ENCODE measurements at regions not wholly inside any gene's neighbourhood (a gene's known extent, or its start where the extent isn't known, plus 50 kb on each side); places are given as distances from the start of the nearest gene placed in this dataset.
A peak's percentile ranks its signal among the peaks of the same experiment; 100 is the strongest.

DNA sequence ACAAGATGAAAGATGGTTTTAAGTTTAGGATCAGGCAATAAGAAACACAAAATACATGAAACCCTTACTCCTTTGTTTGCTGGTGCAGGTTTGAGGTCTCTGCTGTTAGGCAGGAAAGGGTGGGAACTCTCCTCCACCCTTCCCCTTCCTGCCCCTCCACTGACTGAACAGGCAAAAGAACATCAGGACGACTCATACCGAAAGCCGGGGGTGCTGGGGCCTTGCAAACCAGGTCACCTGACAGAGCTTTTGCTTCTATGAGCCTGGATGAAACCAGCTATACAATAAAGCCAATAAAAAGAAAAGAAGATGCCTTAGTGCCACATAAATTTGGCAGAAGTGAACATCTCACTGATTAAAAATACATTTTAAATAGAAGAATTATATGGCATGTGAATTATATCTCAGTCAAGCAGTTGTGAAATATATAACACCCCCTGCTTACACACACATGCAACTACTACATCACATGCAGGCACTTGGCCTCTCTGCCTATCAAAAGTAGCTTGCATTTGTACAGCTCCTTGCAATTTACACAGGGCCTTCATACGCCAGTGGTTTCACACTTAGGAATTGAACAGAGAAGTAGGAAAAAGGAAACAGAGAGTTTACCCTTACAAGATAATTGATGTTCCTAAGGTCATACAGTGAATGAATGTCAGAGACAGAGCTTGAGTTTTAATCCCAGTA, 215.1 kb upstream of the TRIB2 start:
- Mint-ChIP-seq H3K4me3 (peak overlapping the region; percentile 61 to 62), H3K9me3 (peaks cover 0 to 2% of the 10 kb centered on the region in 2 donors), H3K27me3 (ENCODE audit: low read depth) (peaks cover 9% of the 10 kb centered on the region), H3K36me3 (ENCODE audit: insufficient read depth in 2 of 2) (no peaks in the 10 kb centered on the region), H3K27ac (peak overlapping the region; percentile 54), H3K4me1 (ENCODE audit: low read depth) (peaks cover 90% of the 10 kb centered on the region)
- peak; percentile 77 to 79 for DNase-seq
- peak; percentile 75 to 79 for ATAC-seq (replicated peaks in 1 of 2)

DNA sequence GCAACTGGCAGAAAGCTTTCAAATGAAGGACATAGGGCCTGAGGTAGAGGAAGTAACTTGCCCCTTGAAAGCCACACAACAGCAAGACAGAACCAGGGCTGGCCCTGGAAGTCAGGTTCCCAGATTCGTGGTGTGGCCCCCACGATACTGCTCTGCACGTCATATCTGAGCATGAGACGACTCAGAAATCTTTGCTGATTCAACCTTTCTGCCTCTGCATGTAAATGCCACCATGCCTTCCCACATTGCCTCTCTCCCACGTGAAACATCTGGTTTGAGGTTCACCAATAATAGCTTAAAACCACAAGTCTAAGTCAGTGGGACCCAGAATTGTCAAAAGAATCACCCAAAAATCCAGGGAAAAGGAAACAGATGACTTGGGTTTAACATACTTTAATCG, 214.0 kb upstream of the TRIB2 start:
- Mint-ChIP-seq H3K36me3 (ENCODE audit: insufficient read depth in 2 of 2) (no peaks in the 10 kb centered on the region), H3K4me1 (ENCODE audit: low read depth) (peaks cover 96% of the 10 kb centered on the region), H3K9me3 (peaks cover 0 to 2% of the 10 kb centered on the region in 2 donors), H3K27me3 (ENCODE audit: low read depth) (peaks cover 9% of the 10 kb centered on the region), H3K27ac (peak overlapping the region; percentile 9), H3K4me3 (peak overlapping the region; percentile 41 to 51)
- DNase-seq (peak; percentile 53 to 60), ATAC-seq (replicated peaks in 1 of 2) (peak; percentile 49 to 54)

DNA sequence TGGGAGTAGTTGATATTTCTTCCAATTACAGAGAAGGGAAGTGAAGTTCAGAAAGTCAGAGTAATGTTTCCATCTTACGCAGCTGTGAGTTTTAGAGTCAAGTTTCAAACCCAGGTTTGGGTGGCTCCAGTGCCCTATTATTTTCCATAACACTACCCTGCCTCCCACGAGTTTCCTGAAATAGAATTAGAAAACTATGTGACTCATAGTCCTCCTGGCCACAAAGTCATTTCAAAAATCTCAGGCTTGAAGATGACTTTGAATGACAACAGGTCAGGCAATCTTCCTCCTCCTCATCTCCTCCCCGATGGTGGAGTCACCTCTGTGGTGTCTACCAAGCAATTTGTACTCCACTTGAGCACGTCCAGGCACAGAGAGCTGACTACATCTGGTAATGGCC, 212.3 kb upstream of the TRIB2 start:
- no peaks in the 10 kb centered on the region for H3K36me3 Mint-ChIP-seq (ENCODE audit: insufficient read depth in 2 of 2)
- peak; percentile 42 to 60 for DNase-seq
- peak overlapping the region; percentile 36 to 54 for H3K4me3 Mint-ChIP-seq
- peaks cover 90% of the 10 kb centered on the region for H3K4me1 Mint-ChIP-seq (ENCODE audit: low read depth)
- peaks cover 2 to 3% of the 10 kb centered on the region in 2 donors for H3K9me3 Mint-ChIP-seq
- H3K27me3 Mint-ChIP-seq (ENCODE audit: low read depth), result peaks cover 9% of the 10 kb centered on the region
- no peak overlapping the region for H3K27ac Mint-ChIP-seq
- ATAC-seq (replicated peaks in 1 of 2), result peak; percentile 64 to 68

DNA sequence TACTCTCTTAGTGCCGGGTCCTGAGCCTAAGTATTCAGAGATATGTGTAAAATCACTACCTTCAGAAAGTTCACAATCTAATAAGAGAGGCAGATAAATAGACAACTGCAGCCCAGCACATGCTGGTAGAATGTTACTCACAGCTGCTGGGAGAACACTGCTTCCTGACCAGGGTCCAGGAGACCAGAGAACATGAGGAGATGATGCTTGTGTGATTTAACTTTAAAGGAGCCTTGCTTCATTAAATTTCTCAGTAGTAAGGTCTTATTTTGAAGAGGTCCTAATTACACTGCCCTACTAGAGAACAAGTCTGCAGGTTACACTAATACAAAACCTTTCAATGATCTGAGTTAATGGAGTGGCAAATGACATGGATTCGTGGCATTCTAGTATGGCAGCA, 209.9 kb upstream of the TRIB2 start:
- H3K4me1 Mint-ChIP-seq (ENCODE audit: low read depth), result peaks cover 67% of the 10 kb centered on the region
- peak overlapping the region; percentile 16 to 36 for H3K4me3 Mint-ChIP-seq
- H3K9me3 Mint-ChIP-seq, result peaks cover 2 to 3% of the 10 kb centered on the region in 2 donors
- H3K36me3 Mint-ChIP-seq (ENCODE audit: insufficient read depth in 2 of 2), result peaks cover under 1 to 2% of the 10 kb centered on the region in 2 donors
- ATAC-seq (replicated peaks in 1 of 2) (no peak), DNase-seq (no peak)
- peaks cover 9% of the 10 kb centered on the region for H3K27me3 Mint-ChIP-seq (ENCODE audit: low read depth)
- H3K27ac Mint-ChIP-seq, result no peak overlapping the region

DNA sequence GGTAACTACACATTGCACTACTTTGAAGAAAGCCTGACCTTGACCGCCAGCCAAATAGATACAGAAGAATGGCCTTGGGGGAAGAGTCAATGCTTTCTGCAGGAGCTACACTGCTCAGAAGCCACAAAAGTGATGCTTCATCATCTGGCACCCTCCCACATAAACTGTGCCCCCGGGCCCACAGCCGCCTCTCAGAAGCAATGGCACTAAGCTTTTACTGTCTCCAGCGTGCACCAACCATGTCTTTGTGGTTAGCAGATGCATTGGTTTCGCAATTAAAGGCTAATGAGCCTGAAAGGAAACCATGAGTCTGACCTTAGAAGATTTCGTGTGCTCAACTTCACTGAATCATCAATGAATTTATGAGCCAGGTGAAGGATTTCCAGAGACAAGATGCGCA, 209.4 kb upstream of the TRIB2 start:
- H3K4me1 Mint-ChIP-seq (ENCODE audit: low read depth), result peaks cover 63% of the 10 kb centered on the region
- peak; percentile 73 to 82 for DNase-seq
- H3K27me3 Mint-ChIP-seq (ENCODE audit: low read depth), result peaks cover 9% of the 10 kb centered on the region
- peaks cover 2% of the 10 kb centered on the region in 2 donors for H3K36me3 Mint-ChIP-seq (ENCODE audit: insufficient read depth in 2 of 2)
- peak overlapping the region; percentile 55 for H3K27ac Mint-ChIP-seq
- H3K4me3 Mint-ChIP-seq, result peak overlapping the region; percentile 18 to 36
- peaks cover 3 to 4% of the 10 kb centered on the region in 2 donors for H3K9me3 Mint-ChIP-seq
- peak; percentile 84 to 88 for ATAC-seq (replicated peaks in 1 of 2)

DNA sequence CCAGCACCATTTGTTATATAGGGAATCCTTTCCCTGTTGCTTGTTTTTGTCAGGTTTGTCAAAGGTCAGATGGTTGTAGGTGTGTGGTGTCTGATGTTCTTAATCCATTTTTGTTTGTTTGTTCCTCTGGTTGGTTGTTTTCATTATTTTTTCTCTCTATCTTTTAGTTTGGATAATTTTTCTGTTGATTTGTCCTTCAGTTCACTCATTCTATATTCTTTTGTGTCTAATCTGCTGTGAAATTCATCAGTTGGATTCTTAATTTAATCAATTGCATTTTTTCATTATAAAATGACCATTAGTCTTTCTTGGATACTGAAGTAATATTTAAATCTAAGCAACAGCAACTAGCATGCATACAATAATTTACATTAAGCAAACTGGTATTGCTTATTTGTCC, 206.7 kb upstream of the TRIB2 start:
- Mint-ChIP-seq H3K27ac (no peak overlapping the region), H3K4me1 (ENCODE audit: low read depth) (peaks cover 54% of the 10 kb centered on the region), H3K4me3 (no peak overlapping the region), H3K36me3 (ENCODE audit: insufficient read depth in 2 of 2) (peaks cover 2% of the 10 kb centered on the region in 2 donors), H3K27me3 (ENCODE audit: low read depth) (peaks cover 3% of the 10 kb centered on the region), H3K9me3 (peaks cover 2 to 3% of the 10 kb centered on the region in 2 donors)
- ATAC-seq (replicated peaks in 1 of 2) (no peak), DNase-seq (no peak)

DNA sequence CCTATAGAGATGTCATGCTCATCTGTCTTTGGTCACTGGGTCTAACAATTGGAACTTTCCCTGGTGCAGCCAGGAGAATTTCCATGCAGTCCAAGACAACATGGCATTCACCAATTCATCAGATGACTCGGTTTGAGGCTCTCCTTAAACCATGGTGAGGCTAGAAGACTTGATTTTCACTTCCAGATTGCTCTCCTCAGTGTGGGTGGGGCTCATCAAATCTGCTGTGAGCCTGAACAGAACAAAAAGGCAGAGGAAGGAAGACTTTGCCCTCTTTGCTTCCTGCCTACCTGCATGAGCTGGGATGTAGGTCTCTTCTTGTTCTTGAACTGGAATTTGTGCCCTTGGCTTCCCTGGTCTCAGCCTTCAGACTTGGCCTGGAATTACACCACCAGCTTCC, 203.4 kb upstream of the TRIB2 start:
- Mint-ChIP-seq H3K4me3 (no peak overlapping the region), H3K27me3 (ENCODE audit: low read depth) (no peaks in the 10 kb centered on the region), H3K4me1 (ENCODE audit: low read depth) (peaks cover 35% of the 10 kb centered on the region), H3K27ac (no peak overlapping the region), H3K9me3 (peaks cover 3 to 4% of the 10 kb centered on the region in 2 donors), H3K36me3 (ENCODE audit: insufficient read depth in 2 of 2) (peaks cover 2% of the 10 kb centered on the region in 2 donors)
- no peak for DNase-seq
- ATAC-seq (replicated peaks in 1 of 2), result no peak

DNA sequence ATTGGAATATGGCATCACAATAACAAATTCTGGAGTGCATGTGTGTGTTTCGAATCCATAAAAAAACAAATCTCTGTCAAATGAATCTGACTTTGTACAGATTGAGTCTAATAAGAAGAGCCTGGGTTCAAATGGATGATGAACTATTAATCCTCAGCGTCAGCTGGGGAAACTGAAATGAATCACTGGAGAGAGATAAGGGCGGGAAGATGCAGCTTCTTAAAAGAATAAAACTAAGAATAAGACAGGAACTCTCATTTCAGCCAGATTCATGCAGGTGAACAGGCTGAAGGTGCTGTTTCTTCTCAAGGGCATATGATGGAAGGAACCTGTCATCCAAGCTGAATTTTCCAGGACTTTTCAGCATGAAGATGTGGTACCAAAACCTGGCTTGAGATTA, 202.6 kb upstream of the TRIB2 start:
- DNase-seq (no peak), ATAC-seq (replicated peaks in 1 of 2) (peak in 1 of 2 donors; percentile 33)
- Mint-ChIP-seq H3K4me1 (ENCODE audit: low read depth) (peaks cover 33% of the 10 kb centered on the region), H3K27ac (peak overlapping the region; percentile 54), H3K36me3 (ENCODE audit: insufficient read depth in 2 of 2) (peaks cover 2% of the 10 kb centered on the region in 2 donors), H3K4me3 (peak overlapping the region in 1 of 2 donors; percentile 65), H3K27me3 (ENCODE audit: low read depth) (no peaks in the 10 kb centered on the region), H3K9me3 (peaks cover 0 to 4% of the 10 kb centered on the region in 2 donors)

DNA sequence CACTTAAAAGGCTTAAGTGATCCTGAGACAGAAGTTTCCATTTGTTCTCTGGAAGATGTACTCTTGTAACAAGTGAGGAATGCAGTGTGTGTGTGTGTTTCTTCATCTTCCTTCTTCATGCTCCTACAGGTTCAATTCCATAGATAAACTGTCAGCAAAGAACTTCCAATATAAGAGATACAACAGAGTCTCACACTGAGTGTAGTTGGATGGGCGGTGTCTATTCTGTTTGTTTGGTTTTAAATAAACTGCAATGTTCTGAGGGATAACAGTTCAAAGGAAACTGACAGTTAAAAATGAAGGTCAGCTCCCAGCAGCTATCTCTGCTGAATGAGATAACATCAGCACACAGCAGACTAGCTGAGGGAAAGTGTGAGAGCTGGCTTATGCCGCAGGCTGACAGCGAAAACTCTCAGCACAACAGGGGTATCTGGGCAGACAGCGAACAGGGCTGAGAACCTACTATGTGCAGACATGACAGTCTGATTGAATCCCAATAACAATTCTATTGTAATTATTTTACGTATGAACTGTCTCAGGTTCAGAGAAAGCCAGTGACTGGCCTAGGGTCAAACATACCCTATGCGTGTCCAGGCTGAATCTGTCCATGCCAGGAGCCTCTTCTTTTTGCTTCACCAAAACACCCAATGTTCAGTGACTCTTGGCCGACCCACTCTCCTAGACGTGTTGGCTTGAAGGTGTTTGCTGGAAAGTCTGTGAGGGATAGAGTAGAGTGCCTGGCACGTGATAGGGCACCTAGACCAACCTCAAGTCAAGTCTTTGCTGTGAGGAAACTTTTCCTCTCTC, 201.9 kb upstream of the TRIB2 start:
- DNase-seq (peak in 1 of 2 donors; percentile 16), ATAC-seq (replicated peaks in 1 of 2) (peak; percentile 79 to 83)
- Mint-ChIP-seq H3K27ac (peak overlapping the region; percentile 54), H3K27me3 (ENCODE audit: low read depth) (no peaks in the 10 kb centered on the region), H3K4me1 (ENCODE audit: low read depth) (peaks cover 33% of the 10 kb centered on the region), H3K4me3 (peak overlapping the region; percentile 48 to 65), H3K9me3 (peaks cover 0 to 4% of the 10 kb centered on the region in 2 donors), H3K36me3 (ENCODE audit: insufficient read depth in 2 of 2) (peaks cover 2% of the 10 kb centered on the region in 2 donors)

DNA sequence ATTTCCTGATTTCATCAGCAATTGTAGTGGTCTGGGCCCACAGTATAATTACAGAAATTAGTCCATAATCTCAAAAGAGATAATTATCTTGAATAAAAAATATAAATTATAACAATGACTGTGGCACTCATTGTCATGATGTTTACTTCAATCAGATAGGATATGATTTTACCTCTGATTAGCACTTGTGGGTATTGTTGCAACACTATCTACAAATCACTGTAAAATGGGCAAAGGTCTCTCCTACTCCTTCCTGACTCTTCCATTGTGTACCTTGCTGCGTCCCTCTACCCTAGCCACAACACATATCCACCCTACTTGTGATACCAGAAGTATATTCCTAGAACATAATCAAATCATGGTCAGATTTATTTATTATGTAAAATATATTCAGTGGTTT, 200.9 kb upstream of the TRIB2 start:
- H3K36me3 Mint-ChIP-seq (ENCODE audit: insufficient read depth in 2 of 2), result peaks cover 0 to 2% of the 10 kb centered on the region in 2 donors
- no peaks in the 10 kb centered on the region for H3K27me3 Mint-ChIP-seq (ENCODE audit: low read depth)
- H3K27ac Mint-ChIP-seq, result no peak overlapping the region
- DNase-seq (no peak), ATAC-seq (replicated peaks in 1 of 2) (no peak)
- no peak overlapping the region for H3K4me3 Mint-ChIP-seq
- peaks cover 33% of the 10 kb centered on the region for H3K4me1 Mint-ChIP-seq (ENCODE audit: low read depth)
- peaks cover 0 to 4% of the 10 kb centered on the region in 2 donors for H3K9me3 Mint-ChIP-seq

DNA sequence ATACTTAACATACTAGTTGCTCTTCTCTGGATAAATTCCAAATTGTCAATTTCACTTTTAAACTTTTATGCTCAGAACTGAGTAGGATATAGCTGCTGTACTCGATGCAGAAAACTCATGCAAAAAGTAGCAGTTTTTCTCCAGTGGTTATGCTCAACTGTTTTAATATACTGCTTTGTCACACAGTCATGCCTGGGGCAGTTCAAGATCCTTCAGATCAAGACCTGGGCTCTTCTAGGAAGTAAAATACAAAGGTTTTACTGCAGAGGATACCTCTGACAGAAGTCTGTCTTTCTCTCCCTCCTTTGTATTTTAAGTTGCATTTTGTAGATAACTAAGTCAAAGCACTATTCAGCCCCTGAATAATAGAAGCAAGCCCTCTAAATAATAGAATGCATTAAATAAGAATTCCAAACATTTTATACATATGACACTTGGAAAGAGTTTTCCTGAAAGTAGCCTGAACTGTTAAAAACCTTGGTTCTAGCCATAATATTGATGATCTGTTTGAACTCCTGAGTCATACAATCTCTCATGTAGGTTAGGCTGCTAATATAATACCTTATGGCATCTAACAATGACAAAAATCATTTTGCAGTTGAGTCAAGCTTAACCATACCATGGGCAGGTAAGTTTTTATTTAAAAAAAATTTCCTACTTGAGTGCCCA, 183.3 kb upstream of the TRIB2 start:
- H3K27me3 Mint-ChIP-seq (ENCODE audit: low read depth), result no peaks in the 10 kb centered on the region
- no peaks in the 10 kb centered on the region for H3K36me3 Mint-ChIP-seq (ENCODE audit: insufficient read depth in 2 of 2)
- H3K27ac Mint-ChIP-seq, result no peak overlapping the region
- no peak overlapping the region for H3K4me3 Mint-ChIP-seq
- peaks cover 19% of the 10 kb centered on the region for H3K4me1 Mint-ChIP-seq (ENCODE audit: low read depth)
- DNase-seq (no peak), ATAC-seq (replicated peaks in 1 of 2) (no peak)
- no peaks in the 10 kb centered on the region for H3K9me3 Mint-ChIP-seq

DNA sequence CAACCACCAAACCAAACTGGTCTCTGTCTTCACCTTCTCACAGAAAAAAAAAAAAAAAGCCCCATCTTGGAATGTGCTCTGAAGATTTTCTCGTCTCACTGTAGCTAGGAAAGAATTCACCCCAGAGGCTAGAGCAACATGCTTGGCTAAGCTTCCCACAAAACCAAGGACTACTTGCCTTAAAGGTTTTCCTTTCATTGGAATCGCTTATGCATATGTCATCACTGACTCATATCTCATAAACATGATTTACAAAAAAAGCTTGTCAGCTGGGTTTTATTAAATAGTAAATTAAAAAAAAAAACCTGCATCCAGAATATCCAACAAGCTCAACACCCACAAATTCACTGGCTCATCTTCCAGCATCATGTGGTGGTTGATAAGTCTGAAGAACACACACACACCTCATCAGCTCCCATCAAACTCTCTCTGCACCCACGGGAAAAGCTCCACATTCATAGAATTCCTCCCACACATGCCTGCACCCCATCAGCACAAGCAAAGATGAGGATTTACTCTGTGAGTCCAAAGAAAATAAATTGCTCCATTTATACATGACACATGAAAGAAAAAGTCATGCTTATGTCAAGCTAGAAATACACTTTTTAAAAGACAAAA, 182.0 kb upstream of the TRIB2 start:
- peaks cover 19% of the 10 kb centered on the region for H3K4me1 Mint-ChIP-seq (ENCODE audit: low read depth)
- H3K9me3 Mint-ChIP-seq, result no peaks in the 10 kb centered on the region
- H3K36me3 Mint-ChIP-seq (ENCODE audit: insufficient read depth in 2 of 2), result no peaks in the 10 kb centered on the region
- H3K27me3 Mint-ChIP-seq (ENCODE audit: low read depth), result no peaks in the 10 kb centered on the region
- DNase-seq (no peak), ATAC-seq (replicated peaks in 1 of 2) (no peak)
- H3K4me3 Mint-ChIP-seq, result no peak overlapping the region
- H3K27ac Mint-ChIP-seq, result no peak overlapping the region
